Choroid plexus epithelial cell (primary cell): ENCODE measurements at regions not wholly inside any gene's neighbourhood (a gene's known extent, or its start where the extent isn't known, plus 50 kb on each side); places are given as distances from the start of the nearest gene placed in this dataset.

Experiments used
- DNase-seq: peaks from one replicate; pipeline ENCODE4 v3.0.0-alpha.2; 2010; ENCODE audit warnings: low read depth
- H3K4me3 ChIP-seq: 2 replicates; pipeline ENCODE4 v1.5.1; 2011; ENCODE audit warnings: low read depth, mild to moderate bottlenecking, control low read depth, low read length, moderate library complexity
- CTCF ChIP-seq: conservative IDR thresholded peaks from 2 replicates; pipeline ENCODE4 v1.5.1; 2011; ENCODE audit warnings: low read depth, mild to moderate bottlenecking, control low read depth, inconsistent platforms, low read length, moderate library complexity

GRCh38 chr3:107062787-107063186 lies 314.5 kb upstream of the CCDC54 start:
- no peak for DNase-seq
- TF ChIP-seq CTCF = no peak
- no peak overlapping the region for H3K4me3 ChIP-seq

GRCh38 chr3:107063351-107063750 lies 313.9 kb upstream of the CCDC54 start:
- TF ChIP-seq CTCF = no peak
- DNase-seq = peak; percentile 37
- H3K4me3 ChIP-seq = no peak overlapping the region

- DNase-seq = peak; percentile 86
- H3K4me3 ChIP-seq = no peak overlapping the region
- peak; percentile 92 for TF ChIP-seq CTCF
Observed at GRCh38 chr3:107064405-107065060, 312.7 kb upstream of the CCDC54 start.

- H3K4me3 ChIP-seq = no peak overlapping the region
- DNase-seq = no peak
- no peak for TF ChIP-seq CTCF
Observed at GRCh38 chr3:107065094-107065861, 312.0 kb upstream of the CCDC54 start.

GRCh38 chr3:107067421-107067820 lies 309.8 kb upstream of the CCDC54 start:
- TF ChIP-seq CTCF = no peak
- DNase-seq = no peak
- H3K4me3 ChIP-seq = no peak overlapping the region

GRCh38 chr3:107068980-107069379 lies 308.3 kb upstream of the CCDC54 start:
- TF ChIP-seq CTCF = no peak
- DNase-seq = peak; percentile 81
- no peak overlapping the region for H3K4me3 ChIP-seq

- no peak overlapping the region for H3K4me3 ChIP-seq
- TF ChIP-seq CTCF = no peak
- no peak for DNase-seq
Observed at GRCh38 chr3:107076946-107077345, 300.3 kb upstream of the CCDC54 start.
